IgD-negative memory B cell (primary cell): ENCODE measurements at regions not wholly inside any gene's neighbourhood (a gene's known extent, or its start where the extent isn't known, plus 50 kb on each side); places are given as distances from the start of the nearest gene placed in this dataset.

Source experiments
- H3K27ac Mint-ChIP-seq, 3 donors: one replicate each; pipeline ENCODE4 v1.8.0; 2020 to 2022; ENCODE audit warnings: mild to moderate bottlenecking in 3 of 3, mixed read lengths in 3 of 3, moderate library complexity in 1 of 3
- H3K27me3 Mint-ChIP-seq: one replicate; pipeline ENCODE4 v1.8.0; 2021; ENCODE audit warnings: mixed read lengths
- H3K36me3 Mint-ChIP-seq: one replicate; pipeline ENCODE4 v1.8.0; 2020; ENCODE audit warnings: mild to moderate bottlenecking, mixed read lengths
- H3K4me1 Mint-ChIP-seq, 3 donors: one replicate each; pipeline ENCODE4 v1.8.0; 2020 to 2022; ENCODE audit warnings: mixed read lengths in 3 of 3, mild to moderate bottlenecking in 1 of 3
- H3K4me3 Mint-ChIP-seq, 4 donors: one replicate each; pipeline ENCODE4 v1.8.0; 2020 to 2022; ENCODE audit warnings: mild to moderate bottlenecking in 4 of 4, mixed read lengths in 4 of 4, moderate library complexity in 3 of 4
- H3K9me3 Mint-ChIP-seq, 3 donors: one replicate each; pipeline ENCODE4 v1.8.0; 2020 to 2021; ENCODE audit warnings: mixed read lengths in 3 of 3, mild to moderate bottlenecking in 1 of 3

- no peaks in the 10 kb centered on the region for H3K4me1 Mint-ChIP-seq
- no peak overlapping the region for H3K27ac Mint-ChIP-seq
- H3K36me3 Mint-ChIP-seq = no peaks in the 10 kb centered on the region
- H3K9me3 Mint-ChIP-seq = peaks cover 1 to 8% (median 4%) of the 10 kb centered on the region in 3 donors
- no peaks in the 10 kb centered on the region for H3K27me3 Mint-ChIP-seq
- H3K4me3 Mint-ChIP-seq = no peak overlapping the region
Measured at GRCh38 chr3:80553211-80553610, 785.4 kb upstream of the ROBO1 start.

GRCh38 chr3:80550174-80550573 is 782.4 kb upstream of the ROBO1 start:
- Mint-ChIP-seq H3K9me3 (peaks cover 1 to 9% (median 3%) of the 10 kb centered on the region in 3 donors), H3K4me3 (no peak overlapping the region), H3K27ac (no peak overlapping the region), H3K27me3 (no peaks in the 10 kb centered on the region), H3K36me3 (no peaks in the 10 kb centered on the region), H3K4me1 (no peaks in the 10 kb centered on the region)

GRCh38 chr3:80549173-80549572 is 781.4 kb upstream of the ROBO1 start:
- Mint-ChIP-seq H3K4me1 (no peaks in the 10 kb centered on the region), H3K27me3 (no peaks in the 10 kb centered on the region), H3K4me3 (no peak overlapping the region), H3K27ac (no peak overlapping the region), H3K36me3 (no peaks in the 10 kb centered on the region), H3K9me3 (peaks cover 1 to 9% (median 3%) of the 10 kb centered on the region in 3 donors)

GRCh38 chr3:80543154-80543553 is 775.4 kb upstream of the ROBO1 start:
- no peak overlapping the region for H3K4me3 Mint-ChIP-seq
- H3K36me3 Mint-ChIP-seq = no peaks in the 10 kb centered on the region
- no peak overlapping the region for H3K27ac Mint-ChIP-seq
- no peaks in the 10 kb centered on the region for H3K4me1 Mint-ChIP-seq
- H3K27me3 Mint-ChIP-seq = no peaks in the 10 kb centered on the region
- peaks cover 0 to 19% (median 2%) of the 10 kb centered on the region in 3 donors for H3K9me3 Mint-ChIP-seq

- H3K4me3 Mint-ChIP-seq = no peak overlapping the region
- no peaks in the 10 kb centered on the region for H3K36me3 Mint-ChIP-seq
- H3K27me3 Mint-ChIP-seq = no peaks in the 10 kb centered on the region
- no peaks in the 10 kb centered on the region for H3K4me1 Mint-ChIP-seq
- no peak overlapping the region for H3K27ac Mint-ChIP-seq
- H3K9me3 Mint-ChIP-seq = peaks cover 0 to 19% (median 3%) of the 10 kb centered on the region in 3 donors
Measured at GRCh38 chr3:80542456-80542855, 774.7 kb upstream of the ROBO1 start.

- peaks cover 0 to 12% (median 5%) of the 10 kb centered on the region in 3 donors for H3K9me3 Mint-ChIP-seq
- no peak overlapping the region for H3K27ac Mint-ChIP-seq
- no peaks in the 10 kb centered on the region for H3K27me3 Mint-ChIP-seq
- H3K4me3 Mint-ChIP-seq = no peak overlapping the region
- no peaks in the 10 kb centered on the region for H3K4me1 Mint-ChIP-seq
- H3K36me3 Mint-ChIP-seq = no peaks in the 10 kb centered on the region
Measured at GRCh38 chr3:80537680-80538079, 769.9 kb upstream of the ROBO1 start.

- Mint-ChIP-seq H3K27me3 (no peaks in the 10 kb centered on the region), H3K9me3 (peaks cover 0 to 5% (median 5%) of the 10 kb centered on the region in 3 donors)
Measured at GRCh38 chr3:80535286-80535685, 767.5 kb upstream of the ROBO1 start.

GRCh38 chr3:80533553-80533952 is 765.8 kb upstream of the ROBO1 start:
- Mint-ChIP-seq H3K27me3 (no peaks in the 10 kb centered on the region), H3K9me3 (peaks cover 0 to 3% (median under 1%) of the 10 kb centered on the region in 3 donors), H3K27ac (no peak overlapping the region), H3K4me1 (peaks cover 0 to 2% (median 0%) of the 10 kb centered on the region in 3 donors), H3K4me3 (no peak overlapping the region), H3K36me3 (no peaks in the 10 kb centered on the region)

More at GRCh38 chr3:80535286-80535685, 767.5 kb upstream of the ROBO1 start:
- no peak overlapping the region for H3K27ac Mint-ChIP-seq
- peaks cover 0 to 2% (median 0%) of the 10 kb centered on the region in 3 donors for H3K4me1 Mint-ChIP-seq
- no peaks in the 10 kb centered on the region for H3K36me3 Mint-ChIP-seq
- no peak overlapping the region for H3K4me3 Mint-ChIP-seq

- Mint-ChIP-seq H3K4me1 (no peaks in the 10 kb centered on the region), H3K9me3 (peaks cover 2 to 21% (median 6%) of the 10 kb centered on the region in 3 donors), H3K27me3 (no peaks in the 10 kb centered on the region), H3K4me3 (no peak overlapping the region), H3K36me3 (no peaks in the 10 kb centered on the region), H3K27ac (no peak overlapping the region)
Measured at GRCh38 chr3:80526153-80526552, 758.4 kb upstream of the ROBO1 start.

- H3K27me3 Mint-ChIP-seq = no peaks in the 10 kb centered on the region
- no peaks in the 10 kb centered on the region for H3K4me1 Mint-ChIP-seq
- H3K9me3 Mint-ChIP-seq = peaks cover 3 to 16% (median 3%) of the 10 kb centered on the region in 3 donors
- H3K36me3 Mint-ChIP-seq = no peaks in the 10 kb centered on the region
- H3K4me3 Mint-ChIP-seq = no peak overlapping the region
- no peak overlapping the region for H3K27ac Mint-ChIP-seq
Measured at GRCh38 chr3:80521081-80521480, 753.3 kb upstream of the ROBO1 start.

GRCh38 chr3:80519436-80519835 is 751.6 kb upstream of the ROBO1 start:
- Mint-ChIP-seq H3K27me3 (no peaks in the 10 kb centered on the region), H3K36me3 (no peaks in the 10 kb centered on the region), H3K27ac (no peak overlapping the region), H3K9me3 (peaks cover 3 to 16% (median 5%) of the 10 kb centered on the region in 3 donors), H3K4me1 (no peaks in the 10 kb centered on the region), H3K4me3 (no peak overlapping the region)

GRCh38 chr3:80496452-80496851 is 728.7 kb upstream of the ROBO1 start:
- no peak overlapping the region for H3K27ac Mint-ChIP-seq
- H3K9me3 Mint-ChIP-seq = peaks cover 1 to 5% (median 2%) of the 10 kb centered on the region in 3 donors
- no peak overlapping the region for H3K4me3 Mint-ChIP-seq
- peaks cover 1% of the 10 kb centered on the region for H3K27me3 Mint-ChIP-seq
- H3K4me1 Mint-ChIP-seq = no peaks in the 10 kb centered on the region
- no peaks in the 10 kb centered on the region for H3K36me3 Mint-ChIP-seq

- Mint-ChIP-seq H3K27ac (no peak overlapping the region), H3K27me3 (peaks cover 1% of the 10 kb centered on the region), H3K4me1 (no peaks in the 10 kb centered on the region), H3K36me3 (no peaks in the 10 kb centered on the region), H3K9me3 (peaks cover 2 to 5% (median 3%) of the 10 kb centered on the region in 3 donors), H3K4me3 (no peak overlapping the region)
Measured at GRCh38 chr3:80492162-80492561, 724.4 kb upstream of the ROBO1 start.

- Mint-ChIP-seq H3K27me3 (no peaks in the 10 kb centered on the region), H3K9me3 (peaks cover 1 to 11% (median 5%) of the 10 kb centered on the region in 3 donors), H3K4me3 (no peak overlapping the region), H3K4me1 (no peaks in the 10 kb centered on the region), H3K36me3 (no peaks in the 10 kb centered on the region), H3K27ac (no peak overlapping the region)
Measured at GRCh38 chr3:80472961-80473360, 705.2 kb upstream of the ROBO1 start.

- Mint-ChIP-seq H3K27me3 (no peaks in the 10 kb centered on the region), H3K27ac (no peak overlapping the region), H3K9me3 (peaks cover 1 to 11% (median 5%) of the 10 kb centered on the region in 3 donors), H3K36me3 (no peaks in the 10 kb centered on the region), H3K4me1 (no peaks in the 10 kb centered on the region), H3K4me3 (no peak overlapping the region)
Measured at GRCh38 chr3:80472459-80472858, 704.7 kb upstream of the ROBO1 start.

- no peaks in the 10 kb centered on the region for H3K4me1 Mint-ChIP-seq
- H3K4me3 Mint-ChIP-seq = no peak overlapping the region
- H3K36me3 Mint-ChIP-seq = no peaks in the 10 kb centered on the region
- H3K27me3 Mint-ChIP-seq = no peaks in the 10 kb centered on the region
- peaks cover 1 to 11% (median 9%) of the 10 kb centered on the region in 3 donors for H3K9me3 Mint-ChIP-seq
- no peak overlapping the region for H3K27ac Mint-ChIP-seq
Measured at GRCh38 chr3:80470433-80470832, 702.6 kb upstream of the ROBO1 start.
